ENCODE measurements at regions not wholly inside any gene's neighbourhood (a gene's known extent, or its start where the extent isn't known, plus 50 kb on each side); places are given as distances from the start of the nearest gene placed in this dataset.
A peak's percentile ranks its signal among the peaks of the same experiment; 100 is the strongest.

- TF ChIP-seq, protein P1, sequence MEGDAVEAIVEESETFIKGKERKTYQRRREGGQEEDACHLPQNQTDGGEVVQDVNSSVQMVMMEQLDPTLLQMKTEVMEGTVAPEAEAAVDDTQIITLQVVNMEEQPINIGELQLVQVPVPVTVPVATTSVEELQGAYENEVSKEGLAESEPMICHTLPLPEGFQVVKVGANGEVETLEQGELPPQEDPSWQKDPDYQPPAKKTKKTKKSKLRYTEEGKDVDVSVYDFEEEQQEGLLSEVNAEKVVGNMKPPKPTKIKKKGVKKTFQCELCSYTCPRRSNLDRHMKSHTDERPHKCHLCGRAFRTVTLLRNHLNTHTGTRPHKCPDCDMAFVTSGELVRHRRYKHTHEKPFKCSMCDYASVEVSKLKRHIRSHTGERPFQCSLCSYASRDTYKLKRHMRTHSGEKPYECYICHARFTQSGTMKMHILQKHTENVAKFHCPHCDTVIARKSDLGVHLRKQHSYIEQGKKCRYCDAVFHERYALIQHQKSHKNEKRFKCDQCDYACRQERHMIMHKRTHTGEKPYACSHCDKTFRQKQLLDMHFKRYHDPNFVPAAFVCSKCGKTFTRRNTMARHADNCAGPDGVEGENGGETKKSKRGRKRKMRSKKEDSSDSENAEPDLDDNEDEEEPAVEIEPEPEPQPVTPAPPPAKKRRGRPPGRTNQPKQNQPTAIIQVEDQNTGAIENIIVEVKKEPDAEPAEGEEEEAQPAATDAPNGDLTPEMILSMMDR (IDR thresholded peaks at IDR 0.05), result peak; percentile 19; the same call in 1 of the 2 replicates
- TF ChIP-seq EP300 (IDR thresholded peaks at IDR 0.05; ENCODE audit: borderline replicate concordance in 1 of 2, low read depth in 1 of 2, low read length in 1 of 2) (no peak), NFIC (IDR thresholded peaks at IDR 0.05; ENCODE audit: borderline replicate concordance) (no peak), RCOR1 (IDR thresholded peaks at IDR 0.05; ENCODE audit: low read length) (no peak), ZBTB33 (IDR thresholded peaks at IDR 0.05; ENCODE audit: borderline replicate concordance, low read depth) (no peak), EZH2phosphoT487 (IDR thresholded peaks at IDR 0.05; ENCODE audit: borderline replicate concordance, low read depth) (no peak)
These were observed 132.9 kb downstream of the RAP2A start for GRCh38 chr13:97566907-97567306.
